ENCODE measurements at regions not wholly inside any gene's neighbourhood (a gene's known extent, or its start where the extent isn't known, plus 50 kb on each side); places are given as distances from the start of the nearest gene placed in this dataset.
"Not testable (repeated sequence)": the region's sequence is repeated elsewhere in the genome, so short reads cannot be mapped to it uniquely, and the experiment has no call there.

DNA sequence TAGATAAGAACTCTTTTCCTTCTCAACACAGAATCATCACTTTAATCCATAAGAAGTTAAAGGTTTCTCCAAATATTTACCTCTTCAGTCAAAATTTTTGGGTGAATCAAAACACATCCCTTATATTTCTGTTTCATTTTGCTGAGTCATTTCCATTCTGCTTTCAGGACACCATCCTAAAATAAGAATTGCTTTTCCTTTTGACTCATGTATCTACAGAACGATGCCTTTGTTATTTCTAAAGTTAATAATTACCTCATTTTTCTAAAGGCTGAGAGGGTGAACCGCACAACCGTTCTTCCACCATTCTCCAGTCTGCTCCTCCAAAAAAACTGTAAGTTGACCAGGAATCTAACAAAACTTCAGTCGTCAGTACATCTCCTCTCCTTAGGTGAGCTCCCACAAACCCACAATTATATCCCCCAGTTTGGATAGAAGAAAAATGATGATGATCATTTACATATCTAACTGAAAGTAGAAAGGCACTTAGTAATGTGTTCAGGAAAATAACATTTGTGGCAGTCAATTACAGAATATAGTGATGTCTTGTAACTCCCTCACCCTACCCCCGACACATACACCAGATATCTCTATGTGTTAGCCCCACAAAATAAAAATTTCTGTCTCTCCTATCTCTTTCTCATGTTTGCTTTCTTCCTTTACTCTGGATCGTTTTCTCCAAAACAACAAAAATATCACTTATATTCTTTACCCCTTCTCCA is 162.5 kb downstream of the RAD51AP2 start:
- H3K27me3 Mint-ChIP-seq: no peaks in the 10 kb centered on the region
- no peaks in the 10 kb centered on the region for H3K36me3 ChIP-seq (ENCODE audit: insufficient read depth, low read length)
- CTCF ChIA-PET: no interaction called here
- TF ChIP-seq CTCF (IDR thresholded peaks at IDR 0.05): no peak
- ATAC-seq (ENCODE audit: poor library complexity): no peak
- H3K36me3 Mint-ChIP-seq (ENCODE audit: low read depth): no peaks in the 10 kb centered on the region
- H3K4me1 ChIP-seq (ENCODE audit: insufficient read depth, low read length): no peaks in the 10 kb centered on the region
- DNase-seq: no peak
- no peak overlapping the region for H3K27ac Mint-ChIP-seq
- intact Hi-C loops (cut with DNase I, micrococcal nuclease): no loop called here
- POLR2A ChIA-PET: no interaction called here
- H3K4me3 ChIP-seq (ENCODE audit: low read length): no peak overlapping the region
- H3K9me3 Mint-ChIP-seq: peaks cover 5% of the 10 kb centered on the region
- H3K9me3 ChIP-seq (ENCODE audit: control insufficient read depth in 1 of 2, insufficient read depth in 1 of 2, low read length in 2 of 2): peaks cover 0 to 4% of the 10 kb centered on the region in 2 experiments
- no peak overlapping the region for H3K4me3 Mint-ChIP-seq
- H3K27me3 ChIP-seq (ENCODE audit: control insufficient read depth in 1 of 2, insufficient read depth in 2 of 2, low read length in 2 of 2): no peaks in the 10 kb centered on the region
- H3K27ac ChIP-seq (ENCODE audit: low read depth in 1 of 2, low read length in 2 of 2): no peak overlapping the region
- no peaks in the 10 kb centered on the region for H3K4me1 Mint-ChIP-seq (ENCODE audit: low read depth)

GRCh38 chr2:17353263-17353662 is 165.0 kb downstream of the RAD51AP2 start:
- no peak overlapping the region for H3K27ac ChIP-seq (ENCODE audit: low read depth in 1 of 2, low read length in 2 of 2)
- H3K27ac Mint-ChIP-seq: no peak overlapping the region
- no peaks in the 10 kb centered on the region for H3K27me3 ChIP-seq (ENCODE audit: control insufficient read depth in 1 of 2, insufficient read depth in 2 of 2, low read length in 2 of 2)
- no peak overlapping the region for H3K4me3 ChIP-seq (ENCODE audit: low read length)
- TF ChIP-seq CTCF (IDR thresholded peaks at IDR 0.05): no peak
- DNase-seq (no peak), ATAC-seq (ENCODE audit: poor library complexity) (no peak)
- intact Hi-C loops (cut with DNase I, micrococcal nuclease): no loop called here
- H3K4me1 Mint-ChIP-seq (ENCODE audit: low read depth): no peaks in the 10 kb centered on the region
- no peaks in the 10 kb centered on the region for H3K9me3 Mint-ChIP-seq
- H3K36me3 ChIP-seq (ENCODE audit: insufficient read depth, low read length): no peaks in the 10 kb centered on the region
- POLR2A ChIA-PET: no interaction called here
- no peak overlapping the region for H3K4me3 Mint-ChIP-seq
- CTCF ChIA-PET: no interaction called here
- H3K27me3 Mint-ChIP-seq: no peaks in the 10 kb centered on the region
- H3K4me1 ChIP-seq (ENCODE audit: insufficient read depth, low read length): no peaks in the 10 kb centered on the region
- H3K9me3 ChIP-seq (ENCODE audit: control insufficient read depth in 1 of 2, insufficient read depth in 1 of 2, low read length in 2 of 2): peaks cover 0 to 4% of the 10 kb centered on the region in 2 experiments
- no peaks in the 10 kb centered on the region for H3K36me3 Mint-ChIP-seq (ENCODE audit: low read depth)

- H3K36me3 ChIP-seq (ENCODE audit: insufficient read depth, low read length); H3K4me1 Mint-ChIP-seq (ENCODE audit: low read depth); H3K27ac ChIP-seq (ENCODE audit: low read depth in 1 of 2, low read length in 2 of 2); CTCF ChIA-PET; DNase-seq; H3K4me3 Mint-ChIP-seq; ATAC-seq (ENCODE audit: poor library complexity); H3K4me3 ChIP-seq (ENCODE audit: low read length); POLR2A ChIA-PET; intact Hi-C loops (cut with DNase I, micrococcal nuclease); H3K27me3 ChIP-seq (ENCODE audit: control insufficient read depth in 1 of 2, insufficient read depth in 2 of 2, low read length in 2 of 2); H3K4me1 ChIP-seq (ENCODE audit: insufficient read depth, low read length); H3K36me3 Mint-ChIP-seq (ENCODE audit: low read depth); H3K27ac Mint-ChIP-seq; H3K9me3 Mint-ChIP-seq; H3K27me3 Mint-ChIP-seq: not testable (repeated sequence)
- peaks cover 0 to 10% of the 10 kb centered on the region in 2 experiments for H3K9me3 ChIP-seq (ENCODE audit: control insufficient read depth in 1 of 2, insufficient read depth in 1 of 2, low read length in 2 of 2)
Observed at GRCh38 chr2:17342692-17343091, 175.5 kb downstream of the RAD51AP2 start.

DNA sequence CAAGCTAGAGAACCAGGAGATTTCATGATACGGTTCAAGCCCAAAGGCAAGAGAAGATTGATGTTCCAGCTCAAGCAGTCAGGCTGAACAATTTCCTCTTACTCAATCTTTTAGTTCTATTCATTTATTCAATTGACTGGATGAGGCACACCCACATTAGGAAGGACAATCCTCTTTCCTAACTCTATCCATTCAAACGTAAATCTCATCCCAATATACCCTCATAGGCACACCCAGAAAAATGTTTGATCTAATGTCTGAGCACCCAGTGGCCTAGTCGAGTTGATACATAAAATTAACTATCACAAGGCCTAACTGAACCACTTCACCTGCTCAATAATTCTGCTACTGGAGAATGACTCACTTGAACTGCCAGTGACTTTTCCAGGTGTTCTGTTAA is 180.7 kb downstream of the RAD51AP2 start:
- Mint-ChIP-seq H3K9me3 (peaks cover 3% of the 10 kb centered on the region), H3K4me3 (no peak overlapping the region), H3K27me3 (no peaks in the 10 kb centered on the region), H3K27ac (no peak overlapping the region), H3K4me1 (ENCODE audit: low read depth) (no peaks in the 10 kb centered on the region), H3K36me3 (ENCODE audit: low read depth) (no peaks in the 10 kb centered on the region)
- Histone ChIP-seq H3K27ac (ENCODE audit: low read depth in 1 of 2, low read length in 2 of 2) (no peak overlapping the region), H3K9me3 (ENCODE audit: control insufficient read depth in 1 of 2, insufficient read depth in 1 of 2, low read length in 2 of 2) (peaks cover 0 to 5% of the 10 kb centered on the region in 2 experiments), H3K4me3 (ENCODE audit: low read length) (no peak overlapping the region), H3K27me3 (ENCODE audit: control insufficient read depth in 1 of 2, insufficient read depth in 2 of 2, low read length in 2 of 2) (no peaks in the 10 kb centered on the region), H3K4me1 (ENCODE audit: insufficient read depth, low read length) (no peaks in the 10 kb centered on the region), H3K36me3 (ENCODE audit: insufficient read depth, low read length) (no peaks in the 10 kb centered on the region)
- ATAC-seq (ENCODE audit: poor library complexity): no peak
- no peak for TF ChIP-seq CTCF (IDR thresholded peaks at IDR 0.05)
- no peak for DNase-seq
- ChIA-PET POLR2A (no interaction called here), CTCF (no interaction called here)
- intact Hi-C loops (cut with DNase I, micrococcal nuclease): no loop called here
